Calu3 (cell line): ENCODE measurements at regions not wholly inside any gene's neighbourhood (a gene's known extent, or its start where the extent isn't known, plus 50 kb on each side); places are given as distances from the start of the nearest gene placed in this dataset.

Source experiments
- BruUV-seq: library from RNA; stranded (reverse); fragments of 400-500 nt; replicated peaks from 2 replicates; lab custom pipeline; 2021; lab: Mats Ljungman, UMichigan
- CTCF ChIA-PET: fragments of 300-600 bp; sonication (Branson Sonifier 250); formaldehyde crosslinking; loops from one replicate; lab custom pipeline; 2022; ENCODE audit warnings: antibody characterized with exemption; lab: Charles Lee
- DNase-seq: peaks from one replicate; pipeline ENCODE4 v3.0.0; 2022
- H3K27ac Mint-ChIP-seq: one replicate; pipeline ENCODE4 v1.8.0; 2022; ENCODE audit warnings: mixed read lengths; ENCODE audit not compliant: unreplicated experiment
- H3K27me3 Mint-ChIP-seq: one replicate; pipeline ENCODE4 v1.8.0; 2022; ENCODE audit warnings: mixed read lengths; ENCODE audit not compliant: unreplicated experiment
- H3K36me3 Mint-ChIP-seq: one replicate; pipeline ENCODE4 v1.8.0; 2022; ENCODE audit warnings: mild to moderate bottlenecking, moderate library complexity, mixed read lengths; ENCODE audit not compliant: insufficient read depth, unreplicated experiment
- H3K4me1 Mint-ChIP-seq: one replicate; pipeline ENCODE4 v1.8.0; 2022; ENCODE audit warnings: mild to moderate bottlenecking, low read depth, mixed read lengths; ENCODE audit not compliant: unreplicated experiment
- H3K4me3 Mint-ChIP-seq: one replicate; pipeline ENCODE4 v1.8.0; 2022; ENCODE audit warnings: mild to moderate bottlenecking, low read depth, moderate library complexity, mixed read lengths; ENCODE audit not compliant: unreplicated experiment
- H3K9me3 Mint-ChIP-seq: one replicate; pipeline ENCODE4 v1.8.0; 2022; ENCODE audit warnings: low read depth, mixed read lengths; ENCODE audit not compliant: unreplicated experiment
- CTCF ChIP-seq: fragments of 200-600 bp; IDR thresholded peaks from one replicate; pipeline ENCODE4 v1.8.0; 2022; ENCODE audit warnings: antibody characterized with exemption; ENCODE audit not compliant: unreplicated experiment
- intact Hi-C: fragments of 100-400 bp; cut with micrococcal nuclease; formaldehyde crosslinking; loops from one replicate; pipeline ENCODE4 v1.10.0; 2022; ENCODE audit not compliant: unreplicated experiment

- no peak for DNase-seq
- no TSS peak for BruUV-seq
- Mint-ChIP-seq H3K27me3 (no peaks in the 10 kb centered on the region), H3K36me3 (no peaks in the 10 kb centered on the region), H3K9me3 (no peaks in the 10 kb centered on the region), H3K27ac (no peak overlapping the region), H3K4me1 (no peaks in the 10 kb centered on the region), H3K4me3 (no peak overlapping the region)
- intact Hi-C loops: no loop called here
- CTCF ChIA-PET: no interaction called here
- TF ChIP-seq CTCF: no peak
These were observed 114.5 kb upstream of the TRIM24 start for GRCh38 chr7:138345567-138345966.

- Mint-ChIP-seq H3K4me3 (no peak overlapping the region), H3K4me1 (no peaks in the 10 kb centered on the region), H3K36me3 (no peaks in the 10 kb centered on the region), H3K27me3 (no peaks in the 10 kb centered on the region), H3K27ac (no peak overlapping the region), H3K9me3 (peaks cover 3% of the 10 kb centered on the region)
- no TSS peak for BruUV-seq
- no peak for TF ChIP-seq CTCF
- CTCF ChIA-PET: no interaction called here
- DNase-seq: no peak
- intact Hi-C loops: no loop called here
These were observed 113.1 kb upstream of the TRIM24 start for GRCh38 chr7:138346975-138347374.

GRCh38 chr7:138349841-138350700, 110.0 kb upstream of the TRIM24 start:
- CTCF ChIA-PET: interaction anchor here (1.3 kb wide), 1 partner anchor 10 kb away, joined by 3 read pairs; no protein-coding TSS in a partner anchor
- Mint-ChIP-seq H3K4me3 (no peak overlapping the region), H3K27ac (no peak overlapping the region), H3K4me1 (no peaks in the 10 kb centered on the region), H3K9me3 (peaks cover 3% of the 10 kb centered on the region), H3K27me3 (no peaks in the 10 kb centered on the region), H3K36me3 (no peaks in the 10 kb centered on the region)
- DNase-seq: no peak
- intact Hi-C loops: no loop called here
- no peak for TF ChIP-seq CTCF
- BruUV-seq: no TSS peak

GRCh38 chr7:138350701-138351357, 109.2 kb upstream of the TRIM24 start:
- Mint-ChIP-seq H3K9me3 (peaks cover 3% of the 10 kb centered on the region), H3K4me3 (no peak overlapping the region), H3K27ac (no peak overlapping the region), H3K36me3 (no peaks in the 10 kb centered on the region), H3K4me1 (no peaks in the 10 kb centered on the region), H3K27me3 (no peaks in the 10 kb centered on the region)
- TF ChIP-seq CTCF: no peak
- no peak for DNase-seq
- CTCF ChIA-PET: interaction anchor here (1.3 kb wide), 1 partner anchor 11 kb away, joined by 3 read pairs; no protein-coding TSS in a partner anchor
- intact Hi-C loops: no loop called here
- no TSS peak for BruUV-seq
